Ascending aorta (tissue), 2 donors: ENCODE measurements at regions not wholly inside any gene's neighbourhood (a gene's known extent, or its start where the extent isn't known, plus 50 kb on each side); places are given as distances from the start of the nearest gene placed in this dataset.

Experiments
- DNase-seq, 2 donors: peaks; one replicate each; pipeline ENCODE4 v3.0.0-alpha.2; 2019; ENCODE audit warnings: low spot score in 2 of 2
- H3K27ac ChIP-seq, 2 donors: fragments of 200-600 bp; sonication (generic); one replicate each; pipeline ENCODE4 v1.5.1; 2016 to 2017; ENCODE audit warnings: mild to moderate bottlenecking in 1 of 2
- H3K27me3 ChIP-seq: fragments of 200-600 bp; sonication (generic); one replicate; pipeline ENCODE4 v1.5.1; 2017
- H3K36me3 ChIP-seq, 2 donors: fragments of 200-600 bp; sonication (generic); one replicate each; pipeline ENCODE4 v1.5.1; 2016
- H3K4me1 ChIP-seq, 2 donors: fragments of 200-600 bp; sonication (generic); one replicate each; pipeline ENCODE4 v1.5.1; 2016 to 2017; ENCODE audit warnings: mild to moderate bottlenecking in 1 of 2
- H3K4me3 ChIP-seq, 2 donors: fragments of 200-600 bp; sonication (generic); one replicate each; pipeline ENCODE4 v1.5.1; 2016 to 2017; ENCODE audit warnings: mild to moderate bottlenecking in 1 of 2
- H3K9me3 ChIP-seq, 2 donors: fragments of 200-600 bp; sonication (generic); one replicate each; pipeline ENCODE4 v1.5.1; 2016
- intact Hi-C: fragments of 100-400 bp; cut with DNase I; formaldehyde crosslinking; loops from one replicate; pipeline ENCODE4 v1.15.1; 2023
- TF ChIP-seq, protein P1 (sequence below), 3 experiments: fragments of 200-600 bp in 2 of 3; fragments of 450-650 bp in 1 of 3; sonication (generic) in 2 of 3; IDR thresholded peaks; one replicate each; pipeline ENCODE4 v1.5.1; 2016 to 2019; ENCODE audit warnings: antibody characterized with exemption in 3 of 3, mild to moderate bottlenecking in 1 of 3, moderate library complexity in 1 of 3

GRCh38 chr2:22283436-22283835 is 1101.5 kb upstream of the KLHL29 start:
- intact Hi-C loops: no loop called here
- Histone ChIP-seq H3K4me1 (no peaks in the 10 kb centered on the region), H3K36me3 (no peaks in the 10 kb centered on the region), H3K9me3 (no peaks in the 10 kb centered on the region), H3K4me3 (no peak overlapping the region), H3K27me3 (no peaks in the 10 kb centered on the region), H3K27ac (no peak overlapping the region)
- no peak for DNase-seq
- TF ChIP-seq, protein P1, sequence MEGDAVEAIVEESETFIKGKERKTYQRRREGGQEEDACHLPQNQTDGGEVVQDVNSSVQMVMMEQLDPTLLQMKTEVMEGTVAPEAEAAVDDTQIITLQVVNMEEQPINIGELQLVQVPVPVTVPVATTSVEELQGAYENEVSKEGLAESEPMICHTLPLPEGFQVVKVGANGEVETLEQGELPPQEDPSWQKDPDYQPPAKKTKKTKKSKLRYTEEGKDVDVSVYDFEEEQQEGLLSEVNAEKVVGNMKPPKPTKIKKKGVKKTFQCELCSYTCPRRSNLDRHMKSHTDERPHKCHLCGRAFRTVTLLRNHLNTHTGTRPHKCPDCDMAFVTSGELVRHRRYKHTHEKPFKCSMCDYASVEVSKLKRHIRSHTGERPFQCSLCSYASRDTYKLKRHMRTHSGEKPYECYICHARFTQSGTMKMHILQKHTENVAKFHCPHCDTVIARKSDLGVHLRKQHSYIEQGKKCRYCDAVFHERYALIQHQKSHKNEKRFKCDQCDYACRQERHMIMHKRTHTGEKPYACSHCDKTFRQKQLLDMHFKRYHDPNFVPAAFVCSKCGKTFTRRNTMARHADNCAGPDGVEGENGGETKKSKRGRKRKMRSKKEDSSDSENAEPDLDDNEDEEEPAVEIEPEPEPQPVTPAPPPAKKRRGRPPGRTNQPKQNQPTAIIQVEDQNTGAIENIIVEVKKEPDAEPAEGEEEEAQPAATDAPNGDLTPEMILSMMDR (IDR thresholded peaks at IDR 0.05): no peak

- DNase-seq: no peak
- Histone ChIP-seq H3K4me1 (no peaks in the 10 kb centered on the region), H3K27ac (no peak overlapping the region), H3K4me3 (no peak overlapping the region), H3K27me3 (no peaks in the 10 kb centered on the region), H3K36me3 (no peaks in the 10 kb centered on the region), H3K9me3 (no peaks in the 10 kb centered on the region)
- TF ChIP-seq, protein P1 (IDR thresholded peaks at IDR 0.05): no peak
- intact Hi-C loops: no loop called here
Observed at GRCh38 chr2:22290302-22290701, 1094.7 kb upstream of the KLHL29 start.

- H3K27me3 ChIP-seq: no peaks in the 10 kb centered on the region
- no peaks in the 10 kb centered on the region for H3K9me3 ChIP-seq
- intact Hi-C loops: no loop called here
- TF ChIP-seq, protein P1 (IDR thresholded peaks at IDR 0.05): no peak
- no peak overlapping the region for H3K4me3 ChIP-seq
- no peak overlapping the region for H3K27ac ChIP-seq
- no peaks in the 10 kb centered on the region for H3K4me1 ChIP-seq
- DNase-seq: no peak
- no peaks in the 10 kb centered on the region for H3K36me3 ChIP-seq
Observed at GRCh38 chr2:22290909-22291473, 1094.0 kb upstream of the KLHL29 start.

DNA sequence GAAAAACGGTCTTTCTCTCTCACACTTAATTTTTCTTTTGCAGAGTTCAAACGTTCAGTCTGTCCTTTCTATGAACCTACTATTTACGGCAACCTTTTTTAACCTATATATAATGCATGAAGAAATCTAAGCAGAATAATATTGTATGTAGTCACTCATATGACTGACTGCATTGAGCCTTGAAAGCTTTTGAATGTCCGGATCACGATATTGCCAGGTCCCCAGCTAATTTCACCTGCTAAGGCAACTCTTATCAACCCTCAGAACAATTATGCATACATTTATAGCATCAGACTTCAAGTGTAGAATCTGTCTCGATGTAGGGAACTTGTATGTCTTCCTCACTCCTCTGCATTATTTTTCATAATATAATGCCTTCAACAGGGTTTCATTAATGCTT is 1083.8 kb upstream of the KLHL29 start:
- intact Hi-C loops: no loop called here
- H3K4me3 ChIP-seq: no peak overlapping the region
- DNase-seq: no peak
- no peak overlapping the region for H3K27ac ChIP-seq
- no peaks in the 10 kb centered on the region for H3K36me3 ChIP-seq
- H3K4me1 ChIP-seq: no peaks in the 10 kb centered on the region
- TF ChIP-seq, protein P1 (IDR thresholded peaks at IDR 0.05): no peak
- H3K9me3 ChIP-seq: peaks cover 0 to 7% of the 10 kb centered on the region in 2 donors
- no peaks in the 10 kb centered on the region for H3K27me3 ChIP-seq

GRCh38 chr2:22326250-22326649 is 1058.7 kb upstream of the KLHL29 start:
- H3K4me1 ChIP-seq: no peaks in the 10 kb centered on the region
- no peak overlapping the region for H3K27ac ChIP-seq
- H3K27me3 ChIP-seq: no peaks in the 10 kb centered on the region
- intact Hi-C loops: no loop called here
- TF ChIP-seq, protein P1 (IDR thresholded peaks at IDR 0.05): no peak
- no peak for DNase-seq
- H3K4me3 ChIP-seq: no peak overlapping the region
- no peaks in the 10 kb centered on the region for H3K36me3 ChIP-seq
- no peaks in the 10 kb centered on the region for H3K9me3 ChIP-seq
